HCT116 (cell line): ENCODE measurements at regions not wholly inside any gene's neighbourhood (a gene's known extent, or its start where the extent isn't known, plus 50 kb on each side); places are given as distances from the start of the nearest gene placed in this dataset.

Source experiments
- ATAC-seq: fragments of 200-7000 bp; cut with Tn5 transposase; 2 replicates; pipeline ENCODE4 v1.9.1; 2020; ENCODE audit warnings: mild to moderate bottlenecking, moderate library complexity
- BruUV-seq: library from RNA; stranded (reverse); fragments of 400-500 nt; replicated peaks from 2 replicates; lab custom pipeline; 2021; lab: Mats Ljungman, UMichigan
- CTCF ChIA-PET: fragments of 300-600 bp; sonication (Branson Sonifier 250); formaldehyde crosslinking; loops from one replicate; lab custom pipeline; 2021; ENCODE audit warnings: antibody characterized with exemption; lab: Charles Lee
- POLR2A ChIA-PET: fragments of 300-600, 350-600 bp; sonication (Branson Sonifier 250); formaldehyde crosslinking; loops from one replicate; lab custom pipeline; 2021; ENCODE audit warnings: antibody characterized with exemption; lab: Charles Lee
- RAD21 ChIA-PET, 2 experiments: fragments of 300-600 bp; sonication (Branson Sonifier 250); formaldehyde crosslinking; loops; one replicate each; lab custom pipeline; 2023; ENCODE audit warnings: low total read pairs in 2 of 2; ENCODE audit not compliant: uncharacterized antibody in 2 of 2, unreplicated experiment in 2 of 2, low non-redundant PET in 1 of 2; lab: Charles Lee
- DNase-seq: peaks from one replicate; pipeline ENCODE4 v3.0.0-alpha.2; 2010; ENCODE audit warnings: low read depth, low spot score
- H2AFZ ChIP-seq: fragments of 200-600 bp; shearing (Covaris generic), sonication (generic); 2 replicates; pipeline ENCODE4 v1.6.1; 2017; ENCODE audit warnings: low read depth, mixed run types, mixed read lengths, antibody characterized with exemption, low read length; ENCODE audit not compliant: poor library complexity, severe bottlenecking
- H3K27ac ChIP-seq: 2 replicates; pipeline ENCODE4 v1.5.1; 2012; ENCODE audit warnings: low read depth, low read length
- H3K27me3 ChIP-seq: fragments of 200-600 bp; sonication (generic); 2 replicates; pipeline ENCODE4 v1.6.1; 2016; ENCODE audit warnings: mixed run types, low read length, mixed read lengths; ENCODE audit not compliant: insufficient read depth
- H3K36me3 ChIP-seq, 2 experiments: fragments of 200-500 bp in 1 of 2; fragments of 200-600 bp in 1 of 2; sonication (Bioruptor generic) in 1 of 2; sonication (generic) in 1 of 2; 2 replicates each; pipeline versions ENCODE4 v1.5.1 to v1.6.1; 2014 to 2016; ENCODE audit warnings: low read length in 2 of 2, inconsistent platforms in 1 of 2, mixed read lengths in 1 of 2, mixed run types in 1 of 2; ENCODE audit not compliant: insufficient read depth in 2 of 2, control insufficient read depth in 1 of 2
- H3K4me1 ChIP-seq, 2 experiments: fragments of 200-600 bp in 1 of 2; sonication (generic) in 1 of 2; 2 replicates each; pipeline versions ENCODE4 v1.5.1 to v1.6.1; 2012 to 2017; ENCODE audit warnings: low read length in 2 of 2, inconsistent platforms in 1 of 2, mild to moderate bottlenecking in 1 of 2, mixed read lengths in 1 of 2, mixed run types in 1 of 2, moderate library complexity in 1 of 2; ENCODE audit not compliant: insufficient read depth in 2 of 2, control insufficient read depth in 1 of 2
- H3K4me2 ChIP-seq: fragments of 200-600 bp; sonication (generic); 2 replicates; pipeline ENCODE4 v1.6.1; 2017; ENCODE audit warnings: mixed run types, low read length, mixed read lengths
- H3K4me3 ChIP-seq, 2 experiments: fragments of 200-600 bp in 1 of 2; sonication (generic) in 1 of 2; replicated peaks in 1 of 2; 2 replicates each; pipeline ENCODE4 v1.5.1; 2011 to 2016; ENCODE audit warnings: low read length in 2 of 2, control low read depth in 1 of 2, low read depth in 1 of 2, mild to moderate bottlenecking in 1 of 2, mixed read lengths in 1 of 2, mixed run types in 1 of 2
- H3K79me2 ChIP-seq: fragments of 200-600 bp; sonication (generic); 2 replicates; pipeline ENCODE4 v1.6.1; 2017; ENCODE audit warnings: mild to moderate bottlenecking, mixed run types, low read length, moderate library complexity, mixed read lengths; ENCODE audit not compliant: insufficient read depth
- H3K9ac ChIP-seq: fragments of 200-600 bp; sonication (generic); 2 replicates; pipeline ENCODE4 v1.6.1; 2016; ENCODE audit warnings: low read length, mixed read lengths
- H3K9me2 ChIP-seq: fragments of 200-600 bp; sonication (generic), shearing (Covaris generic); 2 replicates; pipeline ENCODE4 v1.6.1; 2017; ENCODE audit warnings: mixed run types, mild to moderate bottlenecking, moderate library complexity; ENCODE audit not compliant: insufficient read depth
- H3K9me3 ChIP-seq, 2 experiments: fragments of 200-500 bp in 1 of 2; fragments of 200-600 bp in 1 of 2; sonication (Bioruptor generic) in 1 of 2; sonication (generic) in 1 of 2; 2 replicates each; pipeline ENCODE4 v1.6.1; 2014 to 2017; ENCODE audit warnings: low read length in 2 of 2, mixed read lengths in 2 of 2, inconsistent platforms in 1 of 2, low read depth in 1 of 2, mild to moderate bottlenecking in 1 of 2, mixed run types in 1 of 2, moderate library complexity in 1 of 2; ENCODE audit not compliant: control insufficient read depth in 1 of 2, insufficient read depth in 1 of 2
- H4K20me1 ChIP-seq: fragments of 200-600 bp; sonication (generic), shearing (Covaris generic); 2 replicates; pipeline ENCODE4 v1.6.1; 2017; ENCODE audit warnings: mixed run types, mild to moderate bottlenecking, moderate library complexity; ENCODE audit not compliant: insufficient read depth
- CEBPB ChIP-seq: IDR thresholded peaks from 2 replicates; pipeline ENCODE4 v1.6.1; 2012; ENCODE audit warnings: low read depth
- CTCF ChIP-seq, 3 experiments: fragments of 200-600 bp in 1 of 3; sonication (generic) in 1 of 3; IDR thresholded peaks in 2 of 3; conservative IDR thresholded peaks in 1 of 3; 2 replicates each; pipeline ENCODE4 v1.5.1; 2012 to 2017; ENCODE audit warnings: low read depth in 2 of 3, low read length in 2 of 3, antibody characterized with exemption in 1 of 3, borderline replicate concordance in 1 of 3, control low read depth in 1 of 3, mild to moderate bottlenecking in 1 of 3, mixed read lengths in 1 of 3, mixed run types in 1 of 3, moderate library complexity in 1 of 3; ENCODE audit not compliant: insufficient read depth in 1 of 3
- POLR2AphosphoS5 ChIP-seq: IDR thresholded peaks from 2 replicates; pipeline ENCODE4 v1.6.1; 2011; ENCODE audit warnings: mild to moderate bottlenecking, low read depth, low read length, moderate library complexity
- RAD21 ChIP-seq: IDR thresholded peaks from 2 replicates; pipeline ENCODE4 v1.6.1; 2012; ENCODE audit warnings: low read depth, mild to moderate bottlenecking
- REST ChIP-seq: IDR thresholded peaks from 2 replicates; pipeline ENCODE4 v1.6.1; 2012; ENCODE audit warnings: low read depth
- SP1 ChIP-seq: IDR thresholded peaks from 2 replicates; pipeline ENCODE4 v1.6.1; 2012; ENCODE audit warnings: low read depth
- intact Hi-C: fragments of 100-400 bp; cut with micrococcal nuclease; formaldehyde crosslinking; loops from 2 replicates; pipeline ENCODE4 v1.10.0; 2022

DNA sequence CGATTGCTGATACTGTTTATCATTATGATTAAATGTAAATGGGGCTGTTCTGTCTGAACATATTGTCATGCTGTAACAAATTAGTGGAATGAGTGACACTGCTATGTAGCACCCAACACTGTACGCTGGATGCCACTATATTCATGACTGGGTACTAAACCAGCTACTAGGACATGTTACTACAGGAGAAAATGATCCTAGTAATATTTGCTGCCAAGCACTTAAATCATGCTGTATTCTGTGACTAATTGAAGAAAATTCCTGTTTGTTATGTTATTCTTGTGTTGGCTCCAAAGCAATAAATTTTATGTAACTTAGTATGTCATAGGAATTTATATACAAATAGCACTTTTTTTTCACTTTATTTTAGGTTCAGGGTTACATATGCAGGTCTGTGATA, 804.2 kb downstream of the CENPC start:
- no peak overlapping the region for H3K4me3 ChIP-seq
- ATAC-seq = no peak
- no TSS peak for BruUV-seq
- ChIA-PET CTCF (no interaction called here), RAD21 (no interaction called here), POLR2A (no interaction called here)
- no peak overlapping the region for H3K27ac ChIP-seq
- no peaks in the 10 kb centered on the region for H3K4me1 ChIP-seq
- H3K4me2 ChIP-seq = no peak overlapping the region
- no peaks in the 10 kb centered on the region for H4K20me1 ChIP-seq
- no peaks in the 10 kb centered on the region for H3K9me2 ChIP-seq
- H3K27me3 ChIP-seq = no peaks in the 10 kb centered on the region
- H2AFZ ChIP-seq = no peak overlapping the region
- H3K9me3 ChIP-seq = peaks cover 0 to 24% of the 10 kb centered on the region in 2 experiments; a peak in 2 of 4 replicates
- no peak overlapping the region for H3K9ac ChIP-seq
- intact Hi-C loops = no loop called here
- TF ChIP-seq REST (no peak), POLR2AphosphoS5 (no peak), SP1 (no peak), CEBPB (no peak), RAD21 (no peak), CTCF (IDR thresholded peaks at IDR 0.05 in 2 of 3, conservative IDR thresholded peaks at IDR 0.05 in 1 of 3; ENCODE audit: borderline replicate concordance in 1 of 3, insufficient read depth in 1 of 3, low read depth in 2 of 3, low read length in 2 of 3) (no peak)
- H3K79me2 ChIP-seq = no peaks in the 10 kb centered on the region
- no peaks in the 10 kb centered on the region for H3K36me3 ChIP-seq
- DNase-seq = no peak
